SK-N-SH treated with all-trans-retinoic acid at 6 μM for 48 hours (cell line): ENCODE measurements at regions not wholly inside any gene's neighbourhood (a gene's known extent, or its start where the extent isn't known, plus 50 kb on each side); places are given as distances from the start of the nearest gene placed in this dataset.

Experiments used
- ARNTL ChIP-seq: fragments of 450-650 bp; formaldehyde crosslinking; IDR thresholded peaks from 2 replicates; pipeline ENCODE4 v1.5.0; 2020; ENCODE audit warnings: low read depth, mild to moderate bottlenecking, moderate library complexity, borderline replicate concordance
- ESRRG ChIP-seq: fragments of 250-450 bp; sonication (Bioruptor Pico); IDR thresholded peaks from 2 replicates; pipeline ENCODE4 v1.6.1; 2021; ENCODE audit warnings: mild to moderate bottlenecking
- PATZ1 ChIP-seq: fragments of 250-450 bp; sonication (Bioruptor Pico); IDR thresholded peaks from 2 replicates; pipeline ENCODE4 v1.8.0; 2020; ENCODE audit warnings: mild to moderate bottlenecking, moderate library complexity, borderline replicate concordance
- PPARA ChIP-seq: fragments of 250-450 bp; sonication (Bioruptor Pico); IDR thresholded peaks from 2 replicates; pipeline ENCODE4 v1.5.0; 2020; ENCODE audit warnings: mild to moderate bottlenecking, borderline replicate concordance
- RARB ChIP-seq: fragments of 250-450 bp; sonication (Bioruptor Pico); IDR thresholded peaks from 2 replicates; pipeline ENCODE4 v1.8.0; 2021; ENCODE audit warnings: mild to moderate bottlenecking, moderate library complexity
- TCF4 ChIP-seq: fragments of 250-450 bp; sonication (Bioruptor Pico); IDR thresholded peaks from 2 replicates; pipeline ENCODE4 v1.8.0; 2021; ENCODE audit warnings: mild to moderate bottlenecking, moderate library complexity, borderline replicate concordance
- TOX ChIP-seq: fragments of 250-450 bp; sonication (Bioruptor Pico); IDR thresholded peaks from 2 replicates; pipeline ENCODE4 v1.8.0; 2021; ENCODE audit warnings: mild to moderate bottlenecking, moderate library complexity, borderline replicate concordance
- ZC3H10 ChIP-seq: fragments of 250-450 bp; sonication (Bioruptor Pico); IDR thresholded peaks from 2 replicates; pipeline ENCODE4 v1.5.1; 2021; ENCODE audit warnings: mild to moderate bottlenecking, moderate library complexity
- ZFP3 ChIP-seq: fragments of 250-450 bp; sonication (Bioruptor Pico); IDR thresholded peaks from 2 replicates; pipeline ENCODE4 v1.5.0; 2020; ENCODE audit warnings: mild to moderate bottlenecking, moderate library complexity
- ZFP30 ChIP-seq: fragments of 450-650 bp; formaldehyde crosslinking; IDR thresholded peaks from 2 replicates; pipeline ENCODE4 v1.5.0; 2022; ENCODE audit warnings: mild to moderate bottlenecking, moderate library complexity
- ZNF70 ChIP-seq: fragments of 450-650 bp; formaldehyde crosslinking; IDR thresholded peaks from 2 replicates; pipeline ENCODE4 v1.5.0; 2020; ENCODE audit warnings: mild to moderate bottlenecking, moderate library complexity
- ZNF8 ChIP-seq: fragments of 450-650 bp; formaldehyde crosslinking; IDR thresholded peaks from 2 replicates; pipeline ENCODE4 v1.5.0; 2020; ENCODE audit warnings: mild to moderate bottlenecking, moderate library complexity
- TF ChIP-seq, protein P1 (sequence below): fragments of 250-450 bp; sonication (Bioruptor Pico); IDR thresholded peaks from 2 replicates; pipeline ENCODE4 v1.8.0; 2021; ENCODE audit warnings: low read depth, mild to moderate bottlenecking, moderate library complexity, borderline replicate concordance
- TF ChIP-seq, protein P2 (sequence below): fragments of 250-450 bp; sonication (Bioruptor Pico); IDR thresholded peaks from 2 replicates; pipeline ENCODE4 v1.5.1; 2021; ENCODE audit warnings: mild to moderate bottlenecking, moderate library complexity

- TF ChIP-seq RARB (CRISPR knock-in tag) = no peak
- no peak for TF ChIP-seq PATZ1 (CRISPR knock-in tag)
- TF ChIP-seq ZC3H10 (CRISPR knock-in tag) = no peak
- TF ChIP-seq, protein P1, sequence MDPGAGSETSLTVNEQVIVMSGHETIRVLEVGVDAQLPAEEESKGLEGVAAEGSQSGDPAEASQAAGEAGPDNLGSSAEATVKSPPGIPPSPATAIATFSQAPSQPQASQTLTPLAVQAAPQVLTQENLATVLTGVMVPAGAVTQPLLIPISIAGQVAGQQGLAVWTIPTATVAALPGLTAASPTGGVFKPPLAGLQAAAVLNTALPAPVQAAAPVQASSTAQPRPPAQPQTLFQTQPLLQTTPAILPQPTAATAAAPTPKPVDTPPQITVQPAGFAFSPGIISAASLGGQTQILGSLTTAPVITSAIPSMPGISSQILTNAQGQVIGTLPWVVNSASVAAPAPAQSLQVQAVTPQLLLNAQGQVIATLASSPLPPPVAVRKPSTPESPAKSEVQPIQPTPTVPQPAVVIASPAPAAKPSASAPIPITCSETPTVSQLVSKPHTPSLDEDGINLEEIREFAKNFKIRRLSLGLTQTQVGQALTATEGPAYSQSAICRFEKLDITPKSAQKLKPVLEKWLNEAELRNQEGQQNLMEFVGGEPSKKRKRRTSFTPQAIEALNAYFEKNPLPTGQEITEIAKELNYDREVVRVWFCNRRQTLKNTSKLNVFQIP = no peak
- no peak for TF ChIP-seq ZFP30 (CRISPR knock-in tag)
- no peak for TF ChIP-seq TCF4
- TF ChIP-seq ZNF70 (CRISPR knock-in tag) = no peak
- TF ChIP-seq PPARA (CRISPR knock-in tag) = no peak
- no peak for TF ChIP-seq ESRRG (CRISPR knock-in tag)
- TF ChIP-seq, protein P2, sequence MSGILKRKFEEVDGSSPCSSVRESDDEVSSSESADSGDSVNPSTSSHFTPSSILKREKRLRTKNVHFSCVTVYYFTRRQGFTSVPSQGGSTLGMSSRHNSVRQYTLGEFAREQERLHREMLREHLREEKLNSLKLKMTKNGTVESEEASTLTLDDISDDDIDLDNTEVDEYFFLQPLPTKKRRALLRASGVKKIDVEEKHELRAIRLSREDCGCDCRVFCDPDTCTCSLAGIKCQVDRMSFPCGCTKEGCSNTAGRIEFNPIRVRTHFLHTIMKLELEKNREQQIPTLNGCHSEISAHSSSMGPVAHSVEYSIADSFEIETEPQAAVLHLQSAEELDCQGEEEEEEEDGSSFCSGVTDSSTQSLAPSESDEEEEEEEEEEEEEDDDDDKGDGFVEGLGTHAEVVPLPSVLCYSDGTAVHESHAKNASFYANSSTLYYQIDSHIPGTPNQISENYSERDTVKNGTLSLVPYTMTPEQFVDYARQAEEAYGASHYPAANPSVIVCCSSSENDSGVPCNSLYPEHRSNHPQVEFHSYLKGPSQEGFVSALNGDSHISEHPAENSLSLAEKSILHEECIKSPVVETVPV (CRISPR knock-in tag) = no peak
- TF ChIP-seq ZNF8 = no peak
- TF ChIP-seq ZFP3 (CRISPR knock-in tag) = no peak
- TF ChIP-seq ARNTL (CRISPR knock-in tag) = no peak
- no peak for TF ChIP-seq TOX (CRISPR knock-in tag)
Measured at GRCh38 chr15:31781261-31781660, 249.1 kb upstream of the CHRNA7 start.
